Esophagus muscularis mucosa (tissue), 3 donors: ENCODE measurements at regions not wholly inside any gene's neighbourhood (a gene's known extent, or its start where the extent isn't known, plus 50 kb on each side); places are given as distances from the start of the nearest gene placed in this dataset.

Source experiments
- CTCF ChIP-seq, 3 experiments: fragments of 200-600 bp in 2 of 3; fragments of 450-650 bp in 1 of 3; sonication (generic) in 2 of 3; IDR thresholded peaks; one replicate each; pipeline ENCODE4 v1.5.1; 2017 to 2019; ENCODE audit warnings: antibody characterized with exemption in 3 of 3, mild to moderate bottlenecking in 2 of 3, moderate library complexity in 1 of 3
- POLR2A ChIP-seq: fragments of 450-650 bp; IDR thresholded peaks from one replicate; pipeline ENCODE4 v1.6.1; 2017; ENCODE audit warnings: antibody characterized with exemption, moderate library complexity, mild to moderate bottlenecking, low read depth
- POLR2AphosphoS5 ChIP-seq, 2 donors: sonication (generic); formaldehyde crosslinking; IDR thresholded peaks; one replicate each; pipeline ENCODE4 v1.6.1; 2017; ENCODE audit warnings: antibody characterized with exemption in 2 of 2

- no peak for TF ChIP-seq CTCF (IDR thresholded peaks at IDR 0.05)
- no peak for TF ChIP-seq POLR2AphosphoS5 (IDR thresholded peaks at IDR 0.05)
- TF ChIP-seq POLR2A: no peak
Observed at GRCh38 chr5:96316017-96316416, 117.0 kb downstream of the PCSK1 start.
